Renal cortical epithelial cell (primary cell): ENCODE measurements at regions not wholly inside any gene's neighbourhood (a gene's known extent, or its start where the extent isn't known, plus 50 kb on each side); places are given as distances from the start of the nearest gene placed in this dataset.

Source experiments
- DNase-seq: peaks from one replicate; pipeline ENCODE4 v3.0.0-alpha.2; 2011; ENCODE audit warnings: low read depth

- no peak for DNase-seq
These were observed 595.7 kb upstream of the POU3F4 start for GRCh38 chrX:82912382-82912781.

- no peak for DNase-seq
These were observed 573.1 kb upstream of the POU3F4 start for GRCh38 chrX:82934980-82935379.

DNA sequence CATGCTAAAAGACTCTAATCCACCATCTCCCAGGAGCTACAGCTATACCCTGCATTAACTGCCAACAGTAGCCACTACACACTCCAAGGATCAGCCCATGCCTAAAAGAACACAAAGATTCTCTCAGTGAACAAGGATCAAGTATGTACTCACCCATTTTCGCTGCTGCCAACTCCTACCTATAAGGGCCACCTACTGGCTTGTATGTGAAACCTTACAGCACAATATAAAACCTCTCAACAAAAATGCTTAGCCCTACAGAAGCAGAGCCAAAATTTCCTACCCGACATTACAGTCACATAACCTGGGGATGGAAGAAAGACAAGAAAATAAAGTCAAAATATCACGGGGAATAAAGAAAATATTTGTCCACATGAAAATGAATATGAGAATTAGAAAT, 562.8 kb upstream of the POU3F4 start:
- no peak for DNase-seq

- DNase-seq = no peak
These were observed 547.0 kb upstream of the POU3F4 start for GRCh38 chrX:82961129-82961528.

GRCh38 chrX:82973646-82974045, 534.4 kb upstream of the POU3F4 start:
- DNase-seq = no peak

DNA sequence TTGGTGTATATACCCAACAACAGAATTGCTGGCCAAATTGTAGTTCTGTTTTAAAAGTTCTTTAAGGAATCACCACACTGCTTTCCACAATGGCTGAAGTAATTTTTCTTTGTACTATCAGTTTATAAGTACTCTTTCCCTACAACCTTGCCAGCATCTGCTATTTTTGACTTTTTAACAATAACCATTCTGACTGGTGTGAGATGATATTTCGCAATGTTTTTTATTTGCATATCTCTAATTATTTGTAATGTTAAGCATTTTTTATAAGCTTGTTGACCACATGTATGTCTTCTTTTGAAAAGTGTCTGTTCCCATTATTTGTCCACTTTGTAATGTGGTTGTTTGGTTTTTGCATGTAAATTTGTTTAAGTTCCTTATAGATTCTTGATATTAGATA, 509.9 kb upstream of the POU3F4 start:
- DNase-seq = no peak

DNA sequence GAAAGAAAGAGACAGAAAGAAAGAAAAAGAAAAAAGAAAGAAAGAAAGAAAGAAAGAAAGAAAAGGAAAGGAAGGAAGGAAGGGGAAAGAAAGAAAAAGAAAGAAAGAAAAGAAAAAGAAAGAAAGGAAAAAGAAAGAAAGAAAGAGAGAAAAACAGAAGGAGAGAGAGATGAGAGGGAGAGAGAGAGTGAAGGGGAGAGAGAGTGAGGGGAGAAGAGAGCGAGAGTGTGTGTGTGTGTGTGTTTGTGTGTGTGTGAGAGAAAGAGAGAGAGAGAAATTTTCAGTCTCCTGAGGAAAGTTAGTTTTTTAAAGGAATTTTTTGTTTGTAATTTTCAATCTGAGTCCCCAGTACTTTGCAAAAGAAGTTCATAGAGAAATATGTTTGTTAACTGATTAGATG, 504.1 kb upstream of the POU3F4 start:
- no peak for DNase-seq

GRCh38 chrX:83008415-83008814, 499.7 kb upstream of the POU3F4 start:
- no peak for DNase-seq

DNA sequence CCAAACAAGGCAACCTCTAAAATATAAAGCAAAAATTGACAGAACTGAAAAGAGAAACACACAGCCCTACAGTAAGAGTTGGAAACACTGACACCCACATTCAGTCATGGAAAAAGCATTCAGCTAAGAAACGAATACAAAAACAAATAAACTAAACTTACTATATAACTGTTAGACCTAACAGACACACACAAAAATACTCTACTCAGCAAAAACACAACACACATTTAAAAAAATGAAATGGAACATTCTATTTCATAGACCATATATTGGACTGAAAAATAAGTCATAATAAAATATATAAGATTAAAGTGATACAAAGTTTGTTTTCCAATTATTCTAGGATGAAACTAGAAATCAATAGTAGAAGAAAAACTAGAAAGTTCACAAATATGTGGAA, 488.8 kb upstream of the POU3F4 start:
- no peak for DNase-seq

DNA sequence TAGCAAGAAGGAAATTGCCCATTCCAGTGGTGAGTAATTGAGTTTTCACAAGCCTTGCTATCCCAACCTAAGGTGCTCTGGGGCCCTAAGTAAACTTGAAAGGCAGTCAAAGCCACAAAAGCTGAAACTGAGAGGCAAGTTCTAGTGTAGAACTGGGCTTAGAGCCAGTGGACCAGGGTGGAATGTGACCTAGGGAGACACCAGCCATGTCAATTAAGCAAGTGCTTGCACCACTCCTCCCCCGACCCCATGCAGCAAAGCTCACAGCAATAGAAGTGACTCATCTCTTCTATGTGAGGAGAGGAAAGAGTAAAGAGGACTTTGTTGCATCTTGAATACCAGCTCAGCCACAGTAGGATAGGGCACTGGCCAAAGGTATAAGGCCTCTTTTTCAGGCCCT, 486.1 kb upstream of the POU3F4 start:
- DNase-seq = peak; percentile 69
